GM19193 (cell line): ENCODE measurements at regions not wholly inside any gene's neighbourhood (a gene's known extent, or its start where the extent isn't known, plus 50 kb on each side); places are given as distances from the start of the nearest gene placed in this dataset.

Experiments used
- POLR2A ChIP-seq: IDR thresholded peaks from 4 replicates; pipeline ENCODE4 v1.6.1; 2011; ENCODE audit not compliant: insufficient read depth, insufficient read length; ENCODE audit errors: extremely low read depth

DNA sequence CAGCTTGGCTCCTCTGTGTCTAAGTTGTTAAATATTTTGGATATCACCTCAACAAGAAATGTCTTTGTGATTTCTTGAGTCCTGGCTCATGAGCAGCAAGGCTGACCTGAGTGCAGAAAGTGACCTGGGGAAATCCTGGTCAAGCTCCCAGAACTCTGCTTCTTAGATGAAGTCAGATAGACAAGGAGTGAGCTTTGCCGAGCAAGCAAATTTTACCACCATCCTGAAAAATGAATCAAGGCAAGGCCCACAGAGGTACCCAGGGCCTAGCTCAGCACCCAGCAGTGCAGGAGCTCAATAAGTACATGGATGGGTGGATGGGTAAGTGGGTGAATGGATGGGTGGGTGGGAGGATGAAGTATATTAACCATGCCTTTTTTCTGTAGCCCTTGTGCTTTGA lies 291.8 kb downstream of the UACA start:
- no peak for TF ChIP-seq POLR2A

DNA sequence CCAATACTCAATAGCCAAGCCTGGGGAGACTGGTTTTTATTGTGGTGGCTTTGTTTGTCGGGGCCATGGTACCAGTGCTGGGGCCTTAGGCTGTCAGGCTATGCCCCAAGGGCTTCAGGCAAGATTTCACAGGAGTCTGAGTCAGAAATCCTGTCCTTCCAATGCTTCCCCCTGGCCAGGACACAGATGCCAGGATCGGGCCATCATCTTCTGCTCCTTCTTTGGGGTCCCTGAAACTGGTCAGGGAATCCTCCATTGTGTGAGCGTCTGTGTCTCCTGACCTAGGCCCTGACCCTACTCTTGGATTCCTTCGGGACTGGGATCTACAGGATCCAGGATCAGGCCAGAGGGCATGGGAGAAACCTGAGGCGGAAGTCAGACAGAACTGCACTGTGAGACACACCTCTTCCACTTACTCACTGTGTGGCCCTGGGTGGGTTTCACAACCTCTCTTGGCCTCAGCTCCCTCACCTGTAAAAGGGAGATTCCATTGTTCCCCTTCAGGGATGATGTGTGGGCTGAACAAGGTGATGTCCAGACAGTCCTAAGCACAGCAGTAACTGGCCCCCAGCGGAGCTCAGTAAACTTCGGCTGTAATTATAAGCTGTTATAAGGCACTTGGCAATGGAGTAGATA lies 292.7 kb downstream of the UACA start:
- no peak for TF ChIP-seq POLR2A

DNA sequence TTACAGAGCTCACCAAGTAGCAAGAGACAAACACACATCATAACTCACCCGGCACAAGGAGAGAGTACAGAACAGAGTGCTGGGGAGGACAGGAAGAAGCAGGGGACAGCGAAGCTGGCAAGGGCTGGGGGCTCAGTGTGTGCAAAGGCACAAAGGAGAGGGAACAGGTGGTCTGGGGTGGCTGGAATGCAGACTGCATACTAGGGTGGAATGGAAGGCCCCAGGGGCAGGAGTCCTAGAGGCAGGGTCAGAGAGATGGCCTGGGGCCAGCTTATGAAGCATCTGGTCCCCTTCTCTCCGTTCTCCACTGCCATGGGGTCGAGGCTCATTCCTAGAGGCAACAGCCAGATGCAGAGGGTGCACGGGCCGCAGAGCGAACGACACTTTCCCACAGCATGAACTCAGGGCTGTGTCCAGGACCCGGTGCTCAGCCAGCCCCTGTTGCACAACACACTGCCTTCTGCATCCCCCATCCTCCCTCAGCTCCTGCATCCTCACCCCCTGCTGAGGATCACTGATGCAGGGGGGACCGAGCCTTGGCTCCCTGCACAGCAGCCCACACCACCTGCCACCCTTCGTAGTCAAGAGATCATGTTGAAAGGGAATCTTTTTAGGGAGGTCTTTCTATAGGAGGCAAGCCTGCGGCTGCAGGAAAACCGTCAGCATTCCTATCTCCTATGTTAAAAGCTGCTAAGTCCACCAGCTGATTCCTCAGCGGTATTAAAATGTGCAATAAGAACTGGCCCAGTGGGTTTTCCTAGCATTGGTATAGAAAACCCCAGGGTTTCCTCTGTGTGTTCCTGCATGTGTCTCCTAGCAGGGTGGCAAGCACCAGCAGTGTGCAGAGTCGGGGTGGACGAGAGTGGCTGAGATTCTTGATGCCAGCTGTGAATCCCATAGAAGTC lies 293.5 kb downstream of the UACA start:
- no peak for TF ChIP-seq POLR2A

DNA sequence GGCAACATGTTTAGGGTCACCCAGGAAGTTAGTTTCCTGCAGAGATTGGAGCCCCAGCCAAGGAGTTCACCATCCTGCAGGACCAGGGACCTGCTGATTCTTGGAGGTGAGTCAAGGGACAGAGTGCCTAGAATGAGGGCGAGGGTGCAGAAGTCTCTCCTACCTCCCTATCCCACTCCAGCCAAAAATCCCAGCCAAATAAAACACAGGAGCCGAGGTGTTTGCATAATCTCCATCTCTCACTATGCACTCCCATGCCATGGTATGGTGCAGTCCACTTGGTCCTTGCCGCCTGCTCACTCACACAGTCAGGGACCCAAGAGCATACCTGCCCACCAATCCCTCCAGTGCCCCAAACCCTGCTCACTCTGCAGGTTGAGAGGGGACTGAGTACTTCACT lies 294.2 kb downstream of the UACA start:
- no peak for TF ChIP-seq POLR2A

DNA sequence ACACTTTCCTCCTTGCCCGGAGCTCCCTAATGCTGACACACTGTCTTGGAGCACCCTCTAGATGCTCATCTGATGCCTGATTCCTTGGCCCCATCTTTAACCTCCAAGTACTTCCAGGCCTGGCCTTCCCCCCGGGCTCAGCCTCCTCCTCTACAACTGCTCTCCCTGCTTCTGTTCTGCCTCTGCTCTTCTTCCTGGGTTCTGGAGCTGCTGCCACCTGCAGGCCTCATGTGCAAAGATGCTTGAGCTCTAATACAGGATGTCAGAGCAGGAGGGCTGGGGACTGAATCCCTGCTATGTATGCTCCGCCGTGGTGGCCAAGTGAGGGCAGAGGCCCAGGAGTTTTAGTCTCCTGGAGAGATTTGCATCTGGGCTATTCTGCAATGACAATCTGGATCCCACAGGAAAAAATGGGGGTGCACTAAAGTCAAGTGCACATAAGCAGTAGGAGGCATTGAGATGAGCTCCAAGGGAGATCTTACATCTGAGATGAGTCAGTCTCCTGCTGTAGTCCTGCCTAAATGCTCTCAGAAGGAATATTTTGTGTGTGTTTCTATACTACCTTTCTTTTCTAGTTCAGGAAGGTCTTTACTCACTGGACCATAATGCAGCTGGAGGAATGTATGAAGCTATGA lies 296.3 kb downstream of the UACA start:
- TF ChIP-seq POLR2A, result no peak

DNA sequence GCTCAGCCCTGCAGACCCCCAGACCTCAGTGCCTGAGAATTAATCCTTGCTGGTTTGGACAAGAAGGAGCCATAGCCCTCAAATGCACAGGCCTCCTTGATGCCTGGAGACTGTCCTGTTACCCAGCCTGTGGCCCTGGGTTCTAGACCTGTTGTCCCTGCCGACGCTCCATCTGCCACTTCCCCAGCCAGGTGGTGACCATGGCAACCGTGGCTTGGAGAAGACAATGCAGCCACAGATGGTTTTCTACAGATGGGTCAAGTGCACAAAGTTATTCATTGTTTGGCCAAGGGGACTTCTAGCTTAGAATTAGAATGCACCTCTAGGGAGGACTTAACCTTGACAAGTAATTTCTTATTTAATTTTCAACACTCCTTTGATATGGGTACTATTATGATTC lies 297.1 kb downstream of the UACA start:
- no peak for TF ChIP-seq POLR2A

DNA sequence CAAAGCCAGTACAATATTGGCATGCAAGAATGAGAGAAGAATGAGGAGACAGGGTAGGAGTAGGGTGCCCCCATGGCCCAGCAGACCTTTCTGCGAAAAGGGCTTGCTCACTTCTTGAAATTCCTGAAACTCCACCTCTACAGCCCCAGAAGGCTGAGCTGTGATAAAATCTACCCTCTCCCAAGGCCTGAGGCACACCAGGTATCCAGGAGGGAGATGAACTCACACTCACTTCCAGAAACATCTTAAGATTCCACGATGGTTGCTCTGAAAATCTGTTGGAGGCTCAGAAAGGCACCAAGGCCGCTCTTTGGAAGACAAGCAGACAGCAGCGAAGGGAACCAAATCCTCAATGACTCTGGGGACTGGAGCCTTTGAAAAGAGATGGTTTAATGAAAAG lies 297.5 kb downstream of the UACA start:
- TF ChIP-seq POLR2A, result no peak

DNA sequence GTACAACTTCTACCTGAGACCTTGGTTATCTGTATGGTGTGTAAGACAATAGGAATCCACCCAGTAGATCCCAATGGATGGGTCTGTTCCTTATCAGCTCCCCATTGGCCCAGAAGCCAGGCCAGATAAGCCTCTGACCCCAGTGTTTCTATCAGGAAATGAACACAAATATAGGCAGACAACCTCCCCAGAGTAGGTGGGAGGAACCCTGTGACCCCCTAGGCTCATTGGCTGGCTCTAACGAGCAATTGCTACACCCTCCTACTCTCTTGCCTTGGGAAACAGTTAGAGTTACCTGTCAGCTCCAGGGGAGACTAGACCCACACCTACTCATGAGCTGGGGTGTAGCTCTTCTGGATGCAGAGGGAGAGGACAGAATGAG lies 299.9 kb downstream of the UACA start:
- no peak for TF ChIP-seq POLR2A

DNA sequence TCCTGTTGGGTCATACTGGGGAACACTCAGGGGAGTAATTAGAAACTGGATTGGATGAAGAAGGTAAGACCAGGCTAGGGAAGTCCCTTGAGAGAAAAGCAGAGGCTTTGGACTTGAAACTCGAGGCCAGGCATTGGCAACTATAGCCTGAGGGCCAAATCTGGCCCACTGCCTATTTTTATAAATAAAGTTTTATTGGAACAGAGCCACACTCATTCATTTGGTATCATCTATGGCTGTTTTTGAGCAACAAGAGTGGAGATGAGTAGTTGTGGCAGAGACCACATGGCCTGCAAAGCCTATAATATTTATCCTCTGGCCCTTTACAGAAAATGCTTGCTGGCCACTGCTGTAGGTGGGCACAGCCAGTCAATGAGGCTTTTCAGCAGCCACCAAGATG lies 301.4 kb downstream of the UACA start:
- no peak for TF ChIP-seq POLR2A

DNA sequence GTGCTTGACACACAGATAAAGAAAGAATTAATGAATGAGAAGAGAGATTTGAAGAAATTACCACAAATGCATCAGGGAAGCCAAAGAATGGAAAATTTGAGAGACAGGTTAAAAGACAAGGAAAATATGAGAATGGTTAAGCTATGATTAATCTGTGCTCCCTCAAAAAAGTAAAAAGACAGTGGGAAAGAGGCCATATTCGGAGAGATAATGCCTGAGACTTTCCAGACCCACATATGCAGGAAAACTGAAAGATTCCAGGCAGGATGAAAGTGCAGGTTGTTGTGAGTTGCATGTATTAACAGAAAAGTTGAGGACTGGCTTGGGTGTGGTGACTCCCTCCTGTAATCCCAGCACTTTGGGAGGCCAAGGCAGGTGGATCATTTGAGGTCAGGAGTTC lies 302.3 kb downstream of the UACA start:
- TF ChIP-seq POLR2A, result no peak

DNA sequence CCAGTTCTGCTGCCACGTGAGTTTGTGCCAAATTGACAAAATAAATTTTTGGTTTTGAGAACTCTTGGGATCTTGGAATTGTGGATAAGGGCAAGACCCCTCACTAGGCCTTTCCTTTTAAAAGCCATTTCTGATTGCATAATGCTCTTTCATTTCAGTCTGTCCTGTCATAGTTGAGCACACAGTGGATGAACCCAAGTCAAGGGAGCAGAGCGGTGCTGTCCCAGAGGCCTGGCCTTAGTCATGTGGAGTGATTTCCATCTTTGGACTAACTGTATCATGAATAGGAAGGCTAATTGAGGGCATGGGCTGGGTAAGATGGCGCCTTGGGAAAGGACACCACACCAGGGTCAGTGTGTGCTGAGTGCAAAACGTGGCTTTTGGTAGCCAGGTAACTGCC lies 304.0 kb downstream of the UACA start:
- TF ChIP-seq POLR2A, result no peak

DNA sequence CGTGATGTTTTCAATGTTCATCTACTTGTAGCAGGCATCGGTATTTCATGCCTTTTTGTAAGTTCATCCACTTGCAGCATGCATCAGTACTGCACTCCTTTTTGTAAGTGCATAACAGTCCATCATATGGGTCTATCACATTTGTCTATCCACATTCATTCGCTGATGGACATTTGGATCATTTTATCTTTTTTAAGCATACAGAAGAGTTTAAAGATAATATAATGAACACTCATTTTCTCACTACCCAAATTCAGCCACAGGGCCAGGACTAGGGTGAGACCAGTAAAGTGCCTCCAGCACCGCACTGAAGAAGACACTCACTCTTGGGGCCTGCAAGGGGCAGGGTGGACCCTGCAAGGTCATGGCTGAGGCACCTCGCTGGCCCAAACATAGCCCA lies 309.6 kb downstream of the UACA start:
- TF ChIP-seq POLR2A, result no peak

DNA sequence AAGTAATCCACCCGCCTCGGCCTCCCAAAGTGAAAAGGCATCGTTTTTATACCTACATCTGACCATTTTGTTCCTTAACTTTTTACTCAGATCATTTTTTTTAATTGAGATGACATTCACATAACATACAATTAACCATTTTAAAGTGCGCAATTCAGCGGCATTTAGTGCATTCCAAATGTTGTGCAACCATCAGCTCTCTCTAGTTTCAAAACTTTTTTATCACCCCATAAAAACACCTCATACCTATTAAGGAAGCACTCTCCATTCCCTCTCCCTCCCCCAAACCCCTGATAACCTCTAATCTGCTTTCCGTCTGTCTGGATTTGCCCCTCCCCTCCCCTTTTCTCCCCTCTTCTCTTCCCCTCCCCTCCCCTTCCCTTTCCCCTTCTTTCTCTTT lies 310.1 kb downstream of the UACA start:
- TF ChIP-seq POLR2A, result no peak

DNA sequence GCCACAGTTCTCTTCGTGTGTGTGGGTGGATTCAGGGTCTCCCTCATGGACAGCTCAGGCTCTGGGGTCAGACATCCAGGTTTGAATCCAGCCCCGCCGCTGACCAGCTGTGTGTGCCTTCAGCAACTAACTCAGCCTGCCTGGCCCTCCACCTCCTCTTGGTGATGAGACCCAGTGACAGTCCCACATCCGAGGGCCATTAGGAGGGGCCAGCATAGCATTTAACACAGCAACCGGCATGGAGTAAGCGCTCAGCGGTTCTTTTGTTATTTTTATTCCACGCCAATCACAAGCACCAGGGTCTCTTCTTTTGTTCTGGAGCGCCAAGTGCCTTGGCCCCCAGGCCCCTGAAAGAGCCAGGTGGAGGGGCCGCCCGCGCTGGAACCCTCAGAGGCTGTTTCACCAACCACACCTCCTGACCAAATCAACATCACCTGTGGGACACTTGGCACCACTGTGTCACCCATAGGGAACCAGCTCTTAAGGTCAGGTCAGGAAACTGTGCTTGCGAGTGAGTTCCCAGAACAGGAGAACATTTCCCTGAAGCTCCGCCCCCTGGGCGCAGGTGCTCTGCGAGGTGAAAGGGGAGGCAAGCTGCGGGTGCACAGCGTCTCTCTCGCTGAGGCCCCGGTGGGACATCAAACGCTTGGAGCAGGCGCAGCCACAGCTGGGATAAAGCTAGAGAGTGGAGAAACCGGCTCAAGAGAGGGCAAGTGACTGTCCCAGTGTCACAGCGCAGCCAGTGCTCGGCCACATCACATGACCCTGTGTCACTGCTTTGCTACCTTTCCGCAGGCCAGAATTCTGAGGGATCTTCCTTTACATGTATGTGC lies 311.3 kb downstream of the UACA start:
- no peak for TF ChIP-seq POLR2A

DNA sequence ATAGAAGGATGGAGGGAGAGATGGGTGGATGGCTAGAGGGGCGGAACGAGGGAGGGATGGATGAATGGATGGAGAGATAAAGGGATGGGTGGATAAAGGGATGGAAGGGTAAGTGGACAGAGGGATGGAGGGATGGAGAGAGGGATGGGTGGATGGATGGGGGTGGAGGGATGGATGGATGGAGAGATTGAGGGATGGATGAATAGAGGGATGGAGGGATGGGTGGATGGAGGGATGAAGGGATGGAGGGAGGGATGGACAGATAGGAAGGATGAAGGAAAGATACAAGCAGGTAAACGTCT lies 313.3 kb downstream of the UACA start:
- no peak for TF ChIP-seq POLR2A
